IMR-90 (cell line): ENCODE measurements at regions not wholly inside any gene's neighbourhood (a gene's known extent, or its start where the extent isn't known, plus 50 kb on each side); places are given as distances from the start of the nearest gene placed in this dataset.
A peak's percentile ranks its signal among the peaks of the same experiment; 100 is the strongest.

Experiments used
- ATAC-seq: fragments of 200-7000 bp; cut with Tn5 transposase; 2 replicates; pipeline ENCODE4 v1.9.1; 2020; ENCODE audit warnings: low read depth, mild to moderate bottlenecking, moderate library complexity
- BruUV-seq: library from RNA; stranded (reverse); fragments of 400-500 nt; replicated peaks from 2 replicates; lab custom pipeline; 2021; lab: Mats Ljungman, UMichigan
- CTCF ChIA-PET: fragments of 300-600 bp; formaldehyde crosslinking; extraction: SDS; loops from one replicate; lab custom pipeline; 2021; ENCODE audit warnings: antibody characterized with exemption; lab: Yijun Ruan, JAX
- POLR2A ChIA-PET: fragments of 300-600 bp; sonication (Branson Sonifier 250); formaldehyde crosslinking; loops from one replicate; lab custom pipeline; 2022; ENCODE audit warnings: antibody characterized with exemption; ENCODE audit not compliant: unreplicated experiment; lab: Charles Lee
- DNase-seq: peaks from one replicate; pipeline ENCODE4 v3.0.0; 2013
- H2AFZ ChIP-seq: replicated peaks from 2 replicates; pipeline ENCODE3; 2013; ENCODE audit warnings: low read length, mild to moderate bottlenecking; ENCODE audit not compliant: poor library complexity
- H2AK5ac ChIP-seq: 2 replicates; pipeline ENCODE4 v1.6.1; 2013; ENCODE audit warnings: low read depth, low read length, inconsistent platforms
- H2AK9ac ChIP-seq: replicated peaks from 2 replicates; pipeline ENCODE3; 2013; ENCODE audit warnings: mild to moderate bottlenecking, low read depth, low read length, moderate library complexity; ENCODE audit not compliant: poor library complexity
- H2BK120ac ChIP-seq: 2 replicates; pipeline ENCODE4 v1.6.1; 2013; ENCODE audit warnings: low read depth, low read length, inconsistent platforms
- H2BK15ac ChIP-seq: 3 replicates; pipeline ENCODE4 v1.6.1; 2013; ENCODE audit warnings: low read depth, low read length, inconsistent platforms
- H2BK20ac ChIP-seq: 2 replicates; pipeline ENCODE4 v1.6.1; 2013; ENCODE audit warnings: low read depth, mild to moderate bottlenecking, inconsistent platforms, low read length, moderate library complexity
- H2BK5ac ChIP-seq: 2 replicates; pipeline ENCODE4 v1.6.1; 2013; ENCODE audit warnings: mild to moderate bottlenecking, low read depth, low read length, inconsistent platforms; ENCODE audit not compliant: poor library complexity, severe bottlenecking
- H3K14ac ChIP-seq: replicated peaks from 2 replicates; pipeline ENCODE4 v1.6.1; 2013; ENCODE audit warnings: low read depth, low read length, inconsistent platforms
- H3K18ac ChIP-seq: 2 replicates; pipeline ENCODE4 v1.6.1; 2013; ENCODE audit warnings: low read depth, low read length, control low read depth
- H3K23ac ChIP-seq: 2 replicates; pipeline ENCODE4 v1.6.1; 2013; ENCODE audit warnings: low read depth, low read length, inconsistent platforms
- H3K27ac ChIP-seq: 2 replicates; pipeline ENCODE4 v1.5.1; 2013; ENCODE audit warnings: mild to moderate bottlenecking, control low read depth, low read length; ENCODE audit not compliant: insufficient read depth
- H3K27me3 ChIP-seq: 2 replicates; pipeline ENCODE4 v1.6.1; 2013; ENCODE audit warnings: low read length; ENCODE audit not compliant: control insufficient read depth, insufficient read depth
- H3K36me3 ChIP-seq: 2 replicates; pipeline ENCODE4 v1.6.1; 2013; ENCODE audit warnings: low read length, mixed read lengths; ENCODE audit not compliant: control insufficient read depth, insufficient read depth
- H3K4ac ChIP-seq: 2 replicates; pipeline ENCODE4 v1.6.1; 2013; ENCODE audit warnings: low read depth, low read length, inconsistent platforms
- H3K4me1 ChIP-seq: 2 replicates; pipeline ENCODE4 v1.6.1; 2013; ENCODE audit warnings: low read length, mixed read lengths; ENCODE audit not compliant: control insufficient read depth, insufficient read depth
- H3K4me2 ChIP-seq: 2 replicates; pipeline ENCODE4 v1.6.1; 2013; ENCODE audit warnings: low read depth, mild to moderate bottlenecking, control low read depth, low read length, moderate library complexity
- H3K4me3 ChIP-seq: 2 replicates; pipeline ENCODE4 v1.5.1; 2013; ENCODE audit warnings: low read depth, mild to moderate bottlenecking, control low read depth, low read length, moderate library complexity; ENCODE audit not compliant: insufficient read depth
- H3K56ac ChIP-seq: 2 replicates; pipeline ENCODE4 v1.6.1; 2013; ENCODE audit warnings: low read length, inconsistent platforms; ENCODE audit not compliant: insufficient read depth; ENCODE audit errors: extremely low read depth
- H3K79me1 ChIP-seq, 2 experiments: 2 replicates each; pipeline ENCODE4 v1.6.1; 2013; ENCODE audit warnings: low read length in 2 of 2, inconsistent platforms in 1 of 2, low read depth in 1 of 2
- H3K9ac ChIP-seq: 2 replicates; pipeline ENCODE4 v1.6.1; 2013; ENCODE audit warnings: low read depth, low read length, control low read depth
- H3K9me1 ChIP-seq: 2 replicates; pipeline ENCODE4 v1.6.1; 2013; ENCODE audit warnings: low read length, inconsistent platforms; ENCODE audit not compliant: insufficient read depth
- H3K9me3 ChIP-seq: 2 replicates; pipeline ENCODE4 v1.6.1; 2013; ENCODE audit warnings: low read length; ENCODE audit not compliant: control insufficient read depth, insufficient read depth
- H4K20me1 ChIP-seq: 2 replicates; pipeline ENCODE4 v1.6.1; 2013; ENCODE audit warnings: low read length, inconsistent platforms; ENCODE audit not compliant: insufficient read depth
- H4K5ac ChIP-seq: 2 replicates; pipeline ENCODE4 v1.6.1; 2013; ENCODE audit warnings: mild to moderate bottlenecking, low read depth, low read length, control low read depth
- H4K8ac ChIP-seq, 2 experiments: 2 replicates each; pipeline ENCODE4 v1.6.1; 2013; ENCODE audit warnings: low read depth in 2 of 2, low read length in 2 of 2, control low read depth in 1 of 2, inconsistent platforms in 1 of 2
- H4K91ac ChIP-seq: 2 replicates; pipeline ENCODE4 v1.6.1; 2013; ENCODE audit warnings: low read depth, low read length, inconsistent platforms; ENCODE audit not compliant: insufficient read depth
- MAZ ChIP-seq: IDR thresholded peaks from 2 replicates; pipeline ENCODE4 v1.6.1; 2012; ENCODE audit warnings: low read depth, mild to moderate bottlenecking, low read length, improper control_type of control experiment, moderate library complexity, borderline replicate concordance
- NFE2L2 ChIP-seq: fragments of 150-350 bp; IDR thresholded peaks from 2 replicates; pipeline ENCODE4 v1.6.1; 2016; ENCODE audit warnings: low read depth, mild to moderate bottlenecking, low read length
- RAD21 ChIP-seq: IDR thresholded peaks from 2 replicates; pipeline ENCODE4 v1.6.1; 2012; ENCODE audit warnings: low read length, improper control_type of control experiment
- WGBS, 2 experiments: methylation state at CpG; one replicate each; pipeline versions ENCODE4 v1.1.5 to v1.1.7; 2013; ENCODE audit warnings: missing lambda C conversion rate in 2 of 2; ENCODE audit not compliant: insufficient read length in 1 of 2; ENCODE audit errors: extremely low coverage in 2 of 2; 5-methylcytosine and 5-hydroxymethylcytosine counted together
- dilution Hi-C: fragments of 300-500 bp; cut with HindIII; formaldehyde crosslinking; loops from one replicate; pipeline ENCODE4 v1.14.3; 2018; ENCODE audit warnings: low sequenced_read_pairs; ENCODE audit not compliant: unreplicated experiment
- in situ Hi-C: fragments of 300-500 bp; cut with MboI; formaldehyde crosslinking; loops from 3 replicates; pipeline ENCODE4 v1.14.3; 2019; ENCODE audit warnings: low sequenced_read_pairs, inconsistent platforms, mixed read lengths
- intact Hi-C: fragments of 100-400 bp; cut with micrococcal nuclease; formaldehyde crosslinking; loops from 2 replicates; pipeline ENCODE4 v1.10.0; 2022

GRCh38 chr3:34178415-34178814, 380.0 kb downstream of the PDCD6IP start:
- POLR2A ChIA-PET, result no interaction called here
- Histone ChIP-seq H3K9me1 (no peaks in the 10 kb centered on the region), H4K8ac (no peak overlapping the region), H3K4me2 (no peak overlapping the region), H2BK15ac (no peak overlapping the region), H3K4ac (no peak overlapping the region), H4K91ac (no peak overlapping the region), H3K56ac (no peak overlapping the region), H3K4me1 (no peaks in the 10 kb centered on the region), H3K18ac (no peak overlapping the region), H2AFZ (no peak overlapping the region), H3K27ac (no peak overlapping the region), H3K79me1 (no peaks in the 10 kb centered on the region), H2BK120ac (no peak overlapping the region), H3K14ac (no peak overlapping the region), H2BK5ac (no peak overlapping the region), H3K27me3 (no peaks in the 10 kb centered on the region), H3K4me3 (no peak overlapping the region), H4K20me1 (no peaks in the 10 kb centered on the region), H3K36me3 (no peaks in the 10 kb centered on the region), H4K5ac (no peak overlapping the region), H3K9me3 (no peaks in the 10 kb centered on the region), H2AK9ac (no peak overlapping the region), H3K23ac (no peak overlapping the region), H2BK20ac (no peak overlapping the region), H2AK5ac (no peak overlapping the region), H3K9ac (no peak overlapping the region)
- intact Hi-C loops (no loop called here), in situ Hi-C loops (no loop called here), dilution Hi-C loops (no loop called here)
- DNase-seq (peak; percentile 11), ATAC-seq (no peak)
- no CpG with 5 or more reads among the region's 2 CpGs for WGBS, 2 experiments
- no TSS peak for BruUV-seq
- TF ChIP-seq NFE2L2 (no peak), RAD21 (no peak), MAZ (no peak)
- CTCF ChIA-PET, result no interaction called here
